BE2C (cell line): ENCODE measurements at regions not wholly inside any gene's neighbourhood (a gene's known extent, or its start where the extent isn't known, plus 50 kb on each side); places are given as distances from the start of the nearest gene placed in this dataset.

Experiments used
- DNase-seq: peaks from one replicate; pipeline ENCODE4 v3.0.0-alpha.2; 2020
- H3K27me3 ChIP-seq: fragments of 250-450 bp; sonication (Bioruptor Pico); 2 replicates; pipeline ENCODE4 v1.5.1; 2020; ENCODE audit warnings: mild to moderate bottlenecking
- H3K36me3 ChIP-seq: fragments of 250-450 bp; sonication (Bioruptor Pico); 2 replicates; pipeline ENCODE4 v1.5.1; 2020; ENCODE audit warnings: mild to moderate bottlenecking
- H3K4me1 ChIP-seq: fragments of 250-450 bp; sonication (Bioruptor Pico); 2 replicates; pipeline ENCODE4 v1.5.1; 2020
- H3K4me3 ChIP-seq: 2 replicates; pipeline ENCODE4 v1.5.1; 2011; ENCODE audit warnings: low read depth, low read length
- H3K9me3 ChIP-seq: fragments of 250-450 bp; sonication (Bioruptor Pico); 2 replicates; pipeline ENCODE4 v1.5.1; 2020
- CTCF ChIP-seq: IDR thresholded peaks from 2 replicates; pipeline ENCODE4 v1.5.1; 2012; ENCODE audit warnings: mild to moderate bottlenecking, low read depth, low read length

- DNase-seq: peak; percentile 68
Measured at GRCh38 chr9:105901514-105902109, 207.3 kb downstream of the TMEM38B start.

DNA sequence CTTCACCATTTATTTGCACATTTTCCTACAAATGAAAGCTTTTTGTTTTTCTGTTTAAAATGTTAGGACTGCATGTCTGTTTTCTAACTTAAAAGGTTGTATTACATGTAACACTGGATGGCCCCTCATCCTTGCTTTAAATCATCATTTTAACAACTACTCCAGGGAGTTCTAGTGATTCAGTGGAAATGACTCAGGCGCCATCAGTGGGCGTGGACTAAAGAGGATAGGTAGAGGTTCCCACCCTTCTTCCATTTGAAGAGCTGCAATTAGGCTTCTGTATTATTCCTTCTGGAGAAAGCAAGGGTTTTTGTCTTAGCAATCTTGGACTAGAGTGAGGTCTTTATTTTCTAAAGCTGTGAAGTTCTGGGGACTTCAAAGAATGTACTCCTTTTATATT lies 213.7 kb downstream of the TMEM38B start:
- no peak for TF ChIP-seq CTCF
- Histone ChIP-seq H3K36me3 (no peaks in the 10 kb centered on the region), H3K9me3 (no peaks in the 10 kb centered on the region), H3K4me3 (no peak overlapping the region), H3K27me3 (no peaks in the 10 kb centered on the region), H3K4me1 (no peaks in the 10 kb centered on the region)
- no peak for DNase-seq

More at GRCh38 chr9:105901514-105902109, 207.3 kb downstream of the TMEM38B start:
- Histone ChIP-seq H3K4me3 (no peak overlapping the region), H3K9me3 (no peaks in the 10 kb centered on the region), H3K4me1 (no peaks in the 10 kb centered on the region), H3K36me3 (no peaks in the 10 kb centered on the region), H3K27me3 (no peaks in the 10 kb centered on the region)
- peak; percentile 83 for TF ChIP-seq CTCF

GRCh38 chr9:105911104-105911911 lies 217.0 kb downstream of the TMEM38B start:
- Histone ChIP-seq H3K4me3 (no peak overlapping the region), H3K36me3 (no peaks in the 10 kb centered on the region), H3K4me1 (no peaks in the 10 kb centered on the region), H3K27me3 (no peaks in the 10 kb centered on the region), H3K9me3 (no peaks in the 10 kb centered on the region)
- no peak for TF ChIP-seq CTCF
- no peak for DNase-seq

DNA sequence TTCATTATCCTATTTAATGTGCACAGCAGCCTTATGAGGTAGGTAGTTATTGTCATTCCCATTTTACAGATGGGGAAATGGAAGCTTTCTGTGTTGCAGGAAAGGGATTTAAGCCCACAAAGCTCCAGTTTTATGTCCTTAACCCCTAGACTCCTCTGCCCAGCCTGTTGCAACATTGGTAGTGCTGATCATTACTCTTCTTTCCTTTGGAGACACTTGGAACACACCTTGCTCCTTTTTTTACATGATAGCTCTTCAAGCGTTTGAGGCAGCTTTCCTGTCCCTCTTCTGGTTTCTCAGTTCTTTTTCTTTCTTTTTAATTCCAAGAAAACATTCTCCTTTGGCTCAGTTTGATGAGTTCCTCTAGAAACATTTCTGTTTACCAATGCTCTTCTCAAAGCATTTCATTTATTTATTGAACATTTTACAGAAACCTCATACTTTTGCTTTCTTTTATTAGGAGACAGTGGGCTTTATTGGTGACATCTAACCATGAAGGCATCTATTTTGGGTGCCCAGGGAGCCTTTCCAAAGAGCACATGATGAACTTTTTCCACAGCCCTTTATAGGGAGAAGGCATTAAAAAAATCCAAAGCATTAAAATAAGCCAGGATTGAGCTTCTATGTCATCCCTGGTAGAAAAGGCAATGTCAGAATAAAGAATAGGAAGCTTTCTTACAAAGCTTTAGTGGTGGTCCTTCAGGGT lies 218.0 kb downstream of the TMEM38B start:
- Histone ChIP-seq H3K36me3 (no peaks in the 10 kb centered on the region), H3K9me3 (no peaks in the 10 kb centered on the region), H3K4me1 (no peaks in the 10 kb centered on the region), H3K4me3 (no peak overlapping the region), H3K27me3 (no peaks in the 10 kb centered on the region)
- TF ChIP-seq CTCF: no peak
- DNase-seq: no peak

DNA sequence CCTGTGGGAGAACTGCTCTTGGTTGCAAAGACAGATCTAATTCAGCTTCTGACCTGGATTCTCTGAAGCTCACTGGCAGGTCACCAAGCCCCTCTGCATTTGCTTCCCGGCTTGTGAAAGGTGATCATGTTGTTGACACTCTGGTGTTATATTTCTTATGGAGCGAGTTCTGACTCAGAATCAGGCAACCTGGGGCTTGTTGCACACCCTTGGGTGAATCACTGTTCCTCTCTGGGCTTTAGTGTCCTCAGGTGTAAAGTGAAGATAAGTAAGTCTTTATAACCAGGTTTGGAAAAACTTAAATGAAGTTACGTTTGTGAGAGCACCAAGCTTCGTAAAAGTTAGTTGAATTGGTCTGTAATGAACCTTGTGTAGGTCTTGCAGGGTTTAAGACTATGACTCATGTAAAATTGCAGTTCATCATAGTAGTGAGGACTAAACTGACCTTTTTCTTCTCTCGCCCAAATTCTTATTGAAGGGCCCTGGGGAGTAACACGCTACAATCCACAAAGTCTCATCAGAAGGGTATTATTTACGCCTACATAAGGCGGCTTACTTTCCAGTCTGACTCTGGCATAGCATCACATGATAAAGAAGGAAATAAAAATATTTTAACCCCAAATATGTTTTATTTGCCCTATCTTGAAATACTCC lies 218.6 kb downstream of the TMEM38B start:
- H3K4me1 ChIP-seq: no peaks in the 10 kb centered on the region
- TF ChIP-seq CTCF: no peak
- no peak overlapping the region for H3K4me3 ChIP-seq
- H3K9me3 ChIP-seq: no peaks in the 10 kb centered on the region
- no peaks in the 10 kb centered on the region for H3K27me3 ChIP-seq
- no peaks in the 10 kb centered on the region for H3K36me3 ChIP-seq
- no peak for DNase-seq
